ENCODE measurements at regions not wholly inside any gene's neighbourhood (a gene's known extent, or its start where the extent isn't known, plus 50 kb on each side); places are given as distances from the start of the nearest gene placed in this dataset.
A peak's percentile ranks its signal among the peaks of the same experiment; 100 is the strongest.

DNA sequence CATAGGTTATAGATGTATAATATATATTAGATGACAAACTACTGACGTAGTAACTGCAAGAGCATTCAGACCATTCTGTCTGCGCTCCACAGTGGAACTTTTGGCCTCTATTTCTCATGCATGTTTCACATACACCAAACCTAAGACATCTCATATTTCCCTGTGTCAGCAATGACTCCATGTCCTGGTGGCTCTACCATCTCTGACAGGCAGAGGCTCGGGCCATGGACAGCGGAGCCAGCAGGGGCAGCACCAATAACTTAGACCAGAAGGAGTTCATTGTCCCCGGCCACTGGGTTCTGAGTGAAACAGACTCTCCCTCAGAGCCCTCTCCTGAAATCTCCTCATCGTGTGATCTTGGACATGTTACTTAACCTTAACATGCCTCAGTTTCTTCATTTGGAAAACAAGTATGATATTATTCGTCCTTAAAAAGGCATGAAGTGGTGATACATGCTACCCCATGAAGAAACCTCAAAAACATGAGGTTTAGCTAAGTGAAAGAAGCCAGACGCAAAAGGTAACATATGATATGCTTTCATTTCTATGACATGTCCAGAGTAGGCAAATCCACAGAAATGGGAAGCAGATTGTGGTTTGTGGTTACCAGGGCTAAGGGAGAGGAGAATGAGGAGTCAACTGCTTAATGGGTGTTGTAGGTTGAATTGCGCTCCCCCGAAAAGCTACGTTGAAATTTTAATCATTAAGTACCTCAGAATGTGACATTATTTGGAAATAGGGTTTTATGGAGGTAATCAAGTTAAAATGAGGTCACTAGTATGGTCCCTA, 564.0 kb upstream of the JARID2 start:
- no peak for DNase-seq

DNA sequence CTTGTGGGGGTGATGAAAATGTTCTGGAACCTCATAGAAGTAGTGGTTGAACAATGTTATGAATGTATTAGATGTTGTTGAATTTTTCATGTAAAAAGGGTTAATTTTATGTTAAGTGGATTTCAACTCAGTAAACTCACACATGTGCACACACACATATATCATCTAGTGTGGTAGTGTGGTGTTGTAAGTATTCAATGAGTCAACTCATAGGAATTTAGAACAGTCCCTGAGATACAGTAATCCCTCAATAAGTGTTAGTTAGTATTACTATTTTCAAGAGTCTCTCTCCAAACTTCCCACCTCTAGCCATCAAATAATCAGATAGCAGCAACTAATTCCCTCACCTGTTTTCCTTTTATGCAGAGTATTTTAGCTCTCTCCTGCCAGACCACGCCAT, 563.1 kb upstream of the JARID2 start:
- DNase-seq: no peak

DNA sequence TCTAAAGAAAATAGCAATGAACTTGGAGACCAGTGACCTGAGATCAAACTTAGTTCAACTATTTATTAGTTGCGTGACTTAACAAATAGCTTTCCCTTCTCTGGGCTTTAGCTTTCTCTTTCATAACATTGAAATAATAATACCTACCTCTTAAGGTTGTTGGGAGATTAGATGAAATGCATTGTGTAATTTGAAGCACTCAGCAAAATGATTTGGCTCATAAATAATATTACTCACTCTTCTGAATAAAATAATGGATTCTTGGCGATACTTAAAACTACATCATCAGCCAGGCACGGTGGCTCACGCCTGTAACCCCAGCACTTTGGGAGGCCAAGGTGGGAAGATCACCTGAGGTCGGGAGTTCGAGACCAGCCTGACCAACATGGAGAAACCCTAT, 556.2 kb upstream of the JARID2 start:
- DNase-seq: no peak

- DNase-seq: no peak
Observed at GRCh38 chr6:14690120-14691056, 555.5 kb upstream of the JARID2 start.

- DNase-seq: no peak
Observed at GRCh38 chr6:14692208-14692607, 553.7 kb upstream of the JARID2 start.

DNA sequence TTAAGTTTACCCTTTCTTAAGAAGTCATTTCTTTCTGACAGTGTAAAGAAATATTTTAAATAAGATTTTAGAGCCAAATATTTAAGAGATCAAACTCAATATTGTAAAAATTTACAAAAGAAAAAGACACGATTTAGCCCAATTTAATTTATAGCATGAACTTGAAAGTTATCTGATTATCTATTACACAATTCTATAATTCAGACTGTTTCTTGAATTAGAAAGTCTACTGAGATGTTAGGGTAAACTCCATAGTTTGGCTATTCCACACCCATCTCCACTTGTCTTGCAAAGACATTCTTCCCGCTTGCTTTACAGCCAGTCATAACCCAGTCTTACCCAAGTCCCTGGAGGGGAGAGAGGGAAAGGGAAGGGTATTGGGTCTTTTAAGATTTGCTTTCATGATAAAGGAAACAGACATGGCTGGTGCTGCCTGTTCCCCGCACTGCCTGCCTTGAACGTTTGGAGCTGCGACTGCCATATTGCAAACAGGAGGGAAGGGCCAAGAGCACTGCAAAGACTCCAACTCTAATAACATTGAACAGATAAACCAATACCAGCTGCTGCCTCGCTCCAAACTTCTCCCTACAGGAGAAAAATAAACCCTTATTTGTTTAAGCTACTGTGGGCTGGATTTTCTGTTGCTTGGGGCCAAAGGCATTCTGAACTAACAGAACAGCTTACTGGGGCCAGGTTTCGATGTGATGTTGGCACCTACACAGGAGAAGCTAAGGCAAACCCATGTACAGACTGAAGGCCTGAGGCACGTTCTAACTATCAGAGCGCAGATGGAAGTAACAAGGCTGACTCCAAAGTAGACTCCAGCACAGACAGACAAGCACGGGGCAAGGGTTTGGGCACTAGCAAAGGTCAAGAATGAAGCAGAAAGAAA, 552.3 kb upstream of the JARID2 start:
- no peak for DNase-seq

GRCh38 chr6:14694308-14694707, 551.6 kb upstream of the JARID2 start:
- DNase-seq: no peak

DNA sequence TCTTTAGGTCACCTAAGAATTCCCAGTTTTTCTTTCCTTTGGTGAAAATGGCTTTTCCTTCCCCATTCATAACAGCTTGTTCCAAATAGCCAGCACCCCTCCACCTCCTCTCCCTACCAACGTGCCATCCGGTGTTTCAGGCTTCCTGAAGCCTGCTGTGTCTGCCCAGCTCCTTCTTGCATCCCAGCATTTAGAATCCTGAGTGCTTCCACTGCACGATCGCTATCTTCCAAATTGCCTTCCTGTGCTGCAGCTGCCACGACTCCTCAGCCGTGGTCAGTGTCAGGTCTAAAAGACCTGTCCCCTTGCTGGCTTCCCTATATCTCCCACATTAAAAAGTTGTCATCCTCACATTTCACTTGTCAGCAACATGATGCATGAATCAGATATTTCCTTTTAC, 550.3 kb upstream of the JARID2 start:
- no peak for DNase-seq

DNA sequence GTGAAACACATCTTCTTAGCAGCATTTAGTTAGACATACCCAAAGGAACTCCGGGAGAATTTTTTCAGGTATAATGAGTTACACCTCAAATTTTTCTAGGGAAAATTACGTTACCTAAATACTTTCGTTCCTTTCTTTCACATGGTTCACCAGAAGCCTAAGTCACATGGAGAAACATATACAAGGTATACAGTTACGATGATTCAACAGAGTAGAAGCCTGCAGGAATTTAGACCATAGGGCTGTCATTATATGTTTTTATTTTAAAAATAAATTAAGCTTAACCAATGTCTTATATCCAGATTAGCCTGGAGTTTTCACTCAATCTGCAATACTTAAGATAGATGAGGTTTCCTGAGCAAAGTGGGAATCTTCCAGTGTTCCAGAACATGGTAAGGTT, 549.5 kb upstream of the JARID2 start:
- DNase-seq: no peak

- DNase-seq: no peak
Observed at GRCh38 chr6:14697427-14697826, 548.4 kb upstream of the JARID2 start.

GRCh38 chr6:14699803-14700601, 545.9 kb upstream of the JARID2 start:
- no peak for DNase-seq

DNA sequence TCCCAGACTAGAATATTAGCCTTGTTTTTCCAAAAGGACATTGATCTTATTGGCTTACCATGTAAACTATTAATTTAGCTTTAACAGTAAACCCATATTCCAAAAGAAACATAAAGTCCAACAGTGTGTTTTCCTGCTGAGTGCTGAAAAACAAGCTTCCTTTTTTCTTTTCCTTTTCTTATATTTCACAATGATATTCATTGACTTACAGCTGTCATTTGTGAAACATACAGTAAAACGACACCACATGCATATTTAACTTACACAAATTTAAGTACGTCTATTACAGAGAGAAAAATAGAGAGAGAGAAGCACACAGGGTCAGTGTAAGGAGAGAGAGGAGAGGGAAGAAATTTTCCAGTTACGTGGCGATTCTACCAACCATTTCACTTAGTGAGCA, 543.9 kb upstream of the JARID2 start:
- no peak for DNase-seq

DNA sequence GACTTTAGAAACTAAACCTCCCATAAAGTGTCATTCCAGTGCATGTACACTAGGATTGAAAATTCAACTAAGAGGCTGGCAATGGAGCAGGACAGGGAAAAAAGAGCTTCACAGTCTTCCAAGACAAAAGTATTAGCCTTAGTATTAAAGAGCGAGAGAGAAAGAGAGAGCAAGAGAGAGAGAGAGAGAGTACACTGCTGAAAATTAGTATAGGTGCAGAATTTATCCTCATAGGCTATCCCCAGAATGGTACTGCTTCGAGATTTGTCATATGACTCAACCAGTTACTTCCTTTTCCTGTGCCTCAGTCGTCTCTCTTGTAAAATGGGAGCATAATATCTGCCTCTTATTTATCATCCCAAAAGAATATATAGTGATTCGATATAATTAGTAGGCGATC, 543.2 kb upstream of the JARID2 start:
- no peak for DNase-seq

DNA sequence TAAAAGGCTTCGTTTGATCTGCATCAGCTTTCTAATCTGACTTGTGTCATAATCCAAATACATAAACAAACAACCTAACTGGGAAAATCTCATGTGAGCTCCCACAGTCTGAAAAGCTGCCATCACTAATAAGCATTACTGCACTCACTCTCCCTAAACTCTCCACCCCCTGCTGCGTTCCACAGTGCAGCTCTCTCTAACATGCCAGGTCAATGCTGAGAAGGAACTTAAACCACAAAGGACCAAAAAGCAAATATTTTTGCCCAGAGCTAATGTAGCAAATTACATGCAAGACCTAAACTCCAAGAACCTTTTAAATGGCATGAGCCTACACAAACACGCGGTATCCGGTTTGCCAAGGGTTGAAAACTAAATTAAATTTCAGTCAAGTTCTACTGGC, 542.3 kb upstream of the JARID2 start:
- DNase-seq: no peak

DNA sequence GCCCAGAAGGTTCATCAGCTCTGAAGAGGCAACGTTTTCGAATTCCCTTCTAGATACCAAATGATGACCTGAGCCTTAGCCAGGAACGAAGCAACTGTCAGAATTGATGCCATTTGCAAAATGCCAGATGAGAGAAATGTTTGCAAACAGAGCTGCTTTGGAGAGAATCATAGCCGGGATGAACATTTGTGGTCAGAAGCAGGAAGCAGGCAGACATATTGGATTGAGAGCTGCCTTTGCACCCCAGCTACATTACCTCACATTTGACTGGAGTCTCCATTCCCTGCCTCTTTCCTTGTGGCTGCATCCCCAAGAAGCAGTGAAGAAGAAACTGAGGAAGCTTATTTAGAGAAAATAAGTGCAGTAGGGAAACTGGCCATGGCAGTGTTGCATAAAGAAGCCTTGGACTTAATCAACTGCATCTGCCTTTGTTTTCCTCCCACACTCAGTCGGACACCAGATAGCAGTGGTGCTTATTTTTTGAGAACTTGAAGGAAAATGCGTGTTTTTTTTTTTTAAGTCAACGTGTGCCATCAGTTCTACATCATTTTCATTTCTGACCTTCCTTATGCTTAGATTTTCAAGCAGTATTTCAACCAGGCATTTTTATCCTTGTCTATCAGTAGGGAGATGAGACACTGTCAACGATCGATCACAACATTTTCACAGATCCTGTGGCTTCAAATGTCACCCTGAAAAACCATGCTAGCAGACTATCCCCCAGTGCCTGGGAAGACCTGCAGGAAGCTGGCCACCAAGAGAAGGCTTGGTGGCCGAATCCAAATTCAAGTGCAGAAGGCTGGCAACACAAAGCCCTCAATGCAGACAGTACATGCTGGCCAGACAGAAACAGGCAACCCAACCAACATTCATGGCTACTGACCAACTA, 541.2 kb upstream of the JARID2 start:
- no peak for DNase-seq

GRCh38 chr6:14705841-14706377, 540.0 kb upstream of the JARID2 start:
- no peak for DNase-seq

DNA sequence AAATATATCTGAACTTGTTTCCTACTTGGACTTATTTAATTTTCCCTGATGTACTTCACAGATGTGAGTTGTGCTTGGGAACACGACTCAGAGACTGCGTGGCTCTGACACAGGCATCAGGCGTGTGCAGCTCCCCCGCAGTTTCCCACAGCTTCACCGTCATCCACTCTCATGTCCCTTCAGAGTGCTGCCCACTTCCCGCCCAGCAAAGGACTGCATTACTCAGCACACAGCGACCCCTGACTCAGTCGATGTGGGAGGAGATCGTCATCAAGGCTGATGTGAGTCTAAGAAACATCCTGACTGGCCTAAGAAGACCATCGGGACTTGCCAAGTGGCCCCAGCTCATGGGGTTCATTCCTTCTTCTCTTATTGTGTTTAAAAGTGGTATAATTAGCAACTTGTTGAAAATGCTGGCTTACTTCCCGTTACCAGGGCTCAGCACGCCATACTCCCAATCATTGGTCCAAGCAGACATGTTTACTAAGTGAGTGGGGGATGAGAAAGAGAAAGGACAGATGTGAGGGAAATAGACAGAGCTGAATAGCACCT, 539.4 kb upstream of the JARID2 start:
- DNase-seq: peak; percentile 53

DNA sequence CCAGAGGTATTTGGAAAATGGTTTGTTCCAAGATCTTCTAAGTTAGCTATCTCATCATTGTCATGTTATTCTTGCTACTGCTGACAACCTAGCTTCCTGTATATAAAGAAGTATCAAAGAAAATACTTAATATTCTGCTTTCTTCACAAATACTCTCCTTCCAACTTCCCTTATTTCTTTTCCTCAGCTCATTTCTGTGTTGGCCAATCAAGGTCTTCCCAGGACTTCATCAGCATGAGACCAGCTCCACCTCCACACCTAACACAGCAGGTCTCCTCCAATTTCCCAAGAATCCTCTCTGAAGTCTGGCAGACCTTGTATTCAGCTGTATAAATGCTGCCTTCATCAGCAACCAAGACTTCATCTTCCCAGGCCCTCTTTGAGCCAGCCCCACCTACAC, 538.6 kb upstream of the JARID2 start:
- no peak for DNase-seq

DNA sequence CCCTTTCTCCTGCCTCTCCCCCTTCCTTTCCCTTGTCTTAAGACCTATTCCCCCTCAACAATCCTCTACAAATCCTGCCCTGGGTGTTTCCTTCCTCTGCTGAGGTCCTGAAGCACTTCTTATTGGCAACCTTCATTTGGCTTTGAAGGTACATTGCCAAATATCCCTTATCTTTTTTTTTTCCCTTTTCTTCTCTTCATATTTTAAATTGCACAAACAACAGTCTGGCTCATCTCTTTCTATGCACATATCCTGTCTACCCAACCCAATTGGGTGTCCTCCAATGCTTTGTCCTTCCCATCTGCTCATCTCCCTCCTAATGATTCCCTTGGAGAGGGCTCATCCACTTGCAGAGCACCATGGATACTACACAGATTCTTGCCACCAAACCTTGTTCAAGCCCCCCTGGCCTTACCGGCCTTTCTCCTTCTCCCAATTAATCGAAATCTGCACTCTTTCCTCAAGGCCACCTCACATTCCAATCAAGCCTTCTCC, 537.9 kb upstream of the JARID2 start:
- no peak for DNase-seq

DNA sequence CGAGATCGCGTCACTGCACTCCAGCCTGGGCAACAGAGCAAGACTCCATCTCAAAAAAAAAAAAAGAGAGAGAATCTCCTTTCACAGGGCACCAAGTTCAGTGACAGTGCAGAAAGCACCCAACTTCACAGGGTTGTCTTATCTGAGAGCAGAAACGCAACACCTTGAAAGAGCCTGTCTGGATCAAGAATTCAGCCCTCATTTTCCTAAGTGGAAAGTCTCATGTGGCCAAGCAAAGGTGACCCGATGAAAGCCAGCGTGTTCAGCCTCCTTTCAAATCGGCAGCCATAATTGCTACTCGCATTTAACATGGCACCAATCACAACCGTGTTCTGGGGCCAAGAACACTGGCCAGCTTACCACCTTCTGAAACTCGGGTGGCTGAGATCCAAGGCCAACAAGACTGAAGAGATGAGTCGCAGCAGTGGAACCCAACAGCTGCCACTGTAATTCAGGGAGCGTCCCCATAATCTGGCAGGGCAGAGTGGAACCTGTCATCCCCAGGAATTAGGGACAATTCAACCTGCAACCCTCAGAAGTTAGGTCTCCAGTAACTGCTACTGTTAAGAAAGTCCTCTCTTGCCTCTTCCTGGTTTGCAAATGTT, 536.7 kb upstream of the JARID2 start:
- no peak for DNase-seq

Data from CD4-positive, alpha-beta T cell treated with Interleukin-15 for 1 hour (primary cell).